ENCODE measurements at regions not wholly inside any gene's neighbourhood (a gene's known extent, or its start where the extent isn't known, plus 50 kb on each side); places are given as distances from the start of the nearest gene placed in this dataset.
"Not testable (repeated sequence)": the region's sequence is repeated elsewhere in the genome, so short reads cannot be mapped to it uniquely, and the experiment has no call there.

DNA sequence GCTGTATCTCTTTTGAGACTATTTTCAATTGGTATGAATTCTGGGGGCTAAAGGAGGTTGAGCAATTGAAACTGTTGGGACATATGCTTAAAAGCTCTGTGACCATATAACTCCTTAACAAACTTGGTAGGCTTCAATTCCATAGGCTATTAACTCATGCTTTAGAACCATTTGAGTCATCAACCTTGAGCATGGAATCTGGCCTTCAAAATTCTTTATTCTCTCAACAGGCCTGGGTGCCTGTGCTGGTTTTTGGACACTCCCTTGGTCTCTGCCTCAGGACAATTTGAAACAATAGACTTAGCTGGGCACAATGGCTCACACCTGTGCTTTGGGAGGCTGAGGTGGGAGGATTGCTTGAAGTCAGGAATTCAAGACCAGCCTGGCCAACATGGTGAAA is 61.4 kb upstream of the EPB41L4A start:
- no peaks in the 10 kb centered on the region for H3K79me2 ChIP-seq
- no peak overlapping the region for H3K9ac ChIP-seq
- H3K4me1 ChIP-seq: no peaks in the 10 kb centered on the region
- no peak for TF ChIP-seq CTCF (IDR thresholded peaks at IDR 0.05)
- H3K27ac ChIP-seq: no peak overlapping the region
- no peak overlapping the region for H2AFZ ChIP-seq
- no peaks in the 10 kb centered on the region for H3K36me3 ChIP-seq (ENCODE audit: control insufficient read depth, insufficient read depth, low read length)
- no peak overlapping the region for H3K4me2 ChIP-seq (ENCODE audit: low read length)
- no peaks in the 10 kb centered on the region for H3K27me3 ChIP-seq (ENCODE audit: control insufficient read depth, insufficient read depth, low read length)
- no peaks in the 10 kb centered on the region for H3K9me3 ChIP-seq (ENCODE audit: control insufficient read depth, low read length)
- H3K4me3 ChIP-seq (ENCODE audit: low read depth, low read length): no peak overlapping the region

DNA sequence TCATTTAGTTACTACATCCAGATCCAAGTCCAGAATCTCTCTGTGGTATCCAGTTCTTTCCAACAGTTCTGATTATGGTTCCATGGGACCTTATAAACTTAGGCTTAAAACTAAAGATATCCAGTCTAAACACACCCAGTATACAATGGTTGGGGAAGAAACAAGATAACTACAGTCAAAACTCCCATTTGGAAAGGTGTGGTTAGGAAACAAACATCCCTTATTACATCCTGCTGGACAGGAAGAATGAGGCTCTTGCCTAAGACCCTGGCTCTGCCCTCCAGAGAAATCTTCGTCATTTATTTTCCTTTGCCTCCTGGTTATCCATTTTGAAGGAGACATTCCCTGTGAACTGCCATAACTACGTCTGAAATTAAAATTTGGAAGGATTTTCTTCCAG is 64.6 kb upstream of the EPB41L4A start:
- no peaks in the 10 kb centered on the region for H3K9me3 ChIP-seq (ENCODE audit: control insufficient read depth, low read length)
- H3K27ac ChIP-seq: no peak overlapping the region
- H3K4me1 ChIP-seq: no peaks in the 10 kb centered on the region
- no peak for TF ChIP-seq CTCF (IDR thresholded peaks at IDR 0.05)
- H3K27me3 ChIP-seq (ENCODE audit: control insufficient read depth, insufficient read depth, low read length): no peaks in the 10 kb centered on the region
- H3K36me3 ChIP-seq (ENCODE audit: control insufficient read depth, insufficient read depth, low read length): no peaks in the 10 kb centered on the region
- no peaks in the 10 kb centered on the region for H3K79me2 ChIP-seq
- no peak overlapping the region for H2AFZ ChIP-seq
- H3K4me2 ChIP-seq (ENCODE audit: low read length): no peak overlapping the region
- H3K9ac ChIP-seq: no peak overlapping the region
- no peak overlapping the region for H3K4me3 ChIP-seq (ENCODE audit: low read depth, low read length)

DNA sequence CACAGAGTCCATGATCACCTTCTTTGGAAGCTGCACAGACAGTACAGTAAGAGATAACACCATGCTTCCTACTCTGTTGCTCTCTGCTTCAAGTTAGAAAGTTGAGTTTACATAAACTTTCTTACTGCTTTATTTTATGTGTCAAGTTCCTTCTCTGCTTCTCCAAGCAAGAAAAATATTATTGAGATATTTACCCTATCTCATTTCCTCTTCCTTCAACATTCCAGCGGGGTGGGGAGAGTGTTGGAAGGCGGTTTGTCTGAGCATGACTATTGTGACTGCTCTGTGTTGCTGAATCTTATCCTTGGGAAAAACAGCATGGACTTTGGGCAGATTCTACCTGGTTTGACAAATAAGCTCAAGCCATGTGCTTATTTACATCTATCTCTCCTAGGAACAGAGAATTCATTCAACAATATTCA is 66.9 kb upstream of the EPB41L4A start:
- no peaks in the 10 kb centered on the region for H3K9me3 ChIP-seq (ENCODE audit: control insufficient read depth, low read length)
- no peak overlapping the region for H3K9ac ChIP-seq
- H3K27ac ChIP-seq: no peak overlapping the region
- no peak overlapping the region for H2AFZ ChIP-seq
- H3K79me2 ChIP-seq: no peaks in the 10 kb centered on the region
- no peak overlapping the region for H3K4me2 ChIP-seq (ENCODE audit: low read length)
- no peak overlapping the region for H3K4me3 ChIP-seq (ENCODE audit: low read depth, low read length)
- no peaks in the 10 kb centered on the region for H3K27me3 ChIP-seq (ENCODE audit: control insufficient read depth, insufficient read depth, low read length)
- no peaks in the 10 kb centered on the region for H3K4me1 ChIP-seq
- H3K36me3 ChIP-seq (ENCODE audit: control insufficient read depth, insufficient read depth, low read length): no peaks in the 10 kb centered on the region
- TF ChIP-seq CTCF (IDR thresholded peaks at IDR 0.05): no peak

DNA sequence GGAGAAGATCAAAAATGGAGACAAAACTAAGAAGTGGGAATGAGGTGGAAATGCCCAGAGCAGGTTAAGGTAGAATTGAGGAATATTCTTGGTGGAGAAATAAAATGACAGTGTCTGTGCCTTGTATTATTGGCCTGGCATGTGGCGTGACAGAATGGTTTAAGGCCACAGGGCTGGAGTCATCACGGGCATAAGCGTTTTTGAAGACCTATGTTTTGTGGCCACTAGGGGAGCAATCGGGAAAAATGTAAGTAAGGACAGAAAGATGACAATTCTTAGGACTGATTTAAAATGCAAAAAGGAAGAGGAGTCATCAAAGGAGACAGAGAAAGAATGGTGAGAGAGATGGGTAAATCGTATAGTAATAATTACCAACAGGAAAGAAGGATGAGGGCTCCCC is 72.2 kb upstream of the EPB41L4A start:
- no peak overlapping the region for H3K4me3 ChIP-seq (ENCODE audit: low read depth, low read length)
- H3K9ac ChIP-seq: no peak overlapping the region
- TF ChIP-seq CTCF (IDR thresholded peaks at IDR 0.05): peak; percentile 30
- no peaks in the 10 kb centered on the region for H3K4me1 ChIP-seq
- no peak overlapping the region for H2AFZ ChIP-seq
- no peak overlapping the region for H3K27ac ChIP-seq
- no peaks in the 10 kb centered on the region for H3K79me2 ChIP-seq
- no peaks in the 10 kb centered on the region for H3K27me3 ChIP-seq (ENCODE audit: control insufficient read depth, insufficient read depth, low read length)
- no peak overlapping the region for H3K4me2 ChIP-seq (ENCODE audit: low read length)
- H3K9me3 ChIP-seq (ENCODE audit: control insufficient read depth, low read length): no peaks in the 10 kb centered on the region
- H3K36me3 ChIP-seq (ENCODE audit: control insufficient read depth, insufficient read depth, low read length): no peaks in the 10 kb centered on the region

DNA sequence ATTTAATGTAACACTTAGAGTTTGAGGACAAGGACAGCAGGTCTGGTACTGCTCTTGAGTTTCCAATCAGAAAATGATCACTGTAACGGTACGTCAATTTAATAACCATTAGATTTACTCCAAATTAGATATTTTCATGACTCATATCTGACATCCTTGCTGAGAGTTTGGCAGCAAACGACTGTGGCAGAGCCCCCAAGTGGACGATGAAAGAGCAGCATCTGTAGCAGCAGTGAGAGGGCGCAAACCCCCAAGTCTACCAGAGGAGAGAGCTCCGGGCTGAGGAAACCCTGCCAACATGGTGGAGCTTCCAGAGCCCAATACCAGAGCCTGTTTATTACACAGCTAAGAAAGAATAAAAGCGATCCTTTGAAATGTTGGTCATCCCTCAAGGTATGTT is 73.2 kb upstream of the EPB41L4A start:
- H3K27ac ChIP-seq: no peak overlapping the region
- no peaks in the 10 kb centered on the region for H3K9me3 ChIP-seq (ENCODE audit: control insufficient read depth, low read length)
- no peaks in the 10 kb centered on the region for H3K36me3 ChIP-seq (ENCODE audit: control insufficient read depth, insufficient read depth, low read length)
- no peak overlapping the region for H3K9ac ChIP-seq
- no peaks in the 10 kb centered on the region for H3K79me2 ChIP-seq
- H3K4me1 ChIP-seq: no peaks in the 10 kb centered on the region
- H3K27me3 ChIP-seq (ENCODE audit: control insufficient read depth, insufficient read depth, low read length): no peaks in the 10 kb centered on the region
- H3K4me3 ChIP-seq (ENCODE audit: low read depth, low read length): no peak overlapping the region
- H2AFZ ChIP-seq: no peak overlapping the region
- H3K4me2 ChIP-seq (ENCODE audit: low read length): no peak overlapping the region
- peak; percentile 61 for TF ChIP-seq CTCF (IDR thresholded peaks at IDR 0.05)

- H3K27ac ChIP-seq; H3K9ac ChIP-seq; H2AFZ ChIP-seq; H3K36me3 ChIP-seq (ENCODE audit: control insufficient read depth, insufficient read depth, low read length); H3K4me3 ChIP-seq (ENCODE audit: low read depth, low read length); H3K27me3 ChIP-seq (ENCODE audit: control insufficient read depth, insufficient read depth, low read length); H3K79me2 ChIP-seq; H3K4me2 ChIP-seq (ENCODE audit: low read length); H3K4me1 ChIP-seq; H3K9me3 ChIP-seq (ENCODE audit: control insufficient read depth, low read length): not testable (repeated sequence)
These were observed 84.8 kb upstream of the EPB41L4A start for GRCh38 chr5:112503749-112504501.

- H3K36me3 ChIP-seq (ENCODE audit: control insufficient read depth, insufficient read depth, low read length); H3K4me3 ChIP-seq (ENCODE audit: low read depth, low read length): not testable (repeated sequence)
These were observed 90.0 kb upstream of the EPB41L4A start for GRCh38 chr5:112509097-112509496.

More at GRCh38 chr5:112509097-112509496, 90.0 kb upstream of the EPB41L4A start:
- not testable (repeated sequence) for H2AFZ ChIP-seq; H3K4me2 ChIP-seq (ENCODE audit: low read length); H3K4me1 ChIP-seq; H3K27me3 ChIP-seq (ENCODE audit: control insufficient read depth, insufficient read depth, low read length); H3K27ac ChIP-seq; H3K9ac ChIP-seq; H3K79me2 ChIP-seq; H3K9me3 ChIP-seq (ENCODE audit: control insufficient read depth, low read length)

Measured in parathyroid adenoma (tissue), 2 donors.